Activated CD4-positive, alpha-beta T cell treated with anti-CD3 and anti-CD28 coated beads, Interleukin-2, amount 10 ng/mL, durations not matched to agents 24 days and 14 days (primary cell): ENCODE measurements at regions not wholly inside any gene's neighbourhood (a gene's known extent, or its start where the extent isn't known, plus 50 kb on each side); places are given as distances from the start of the nearest gene placed in this dataset.
A peak's percentile ranks its signal among the peaks of the same experiment; 100 is the strongest.
"Not testable (repeated sequence)": the region's sequence is repeated elsewhere in the genome, so short reads cannot be mapped to it uniquely, and the experiment has no call there.

Experiments used
- DNase-seq: peaks from one replicate; pipeline ENCODE4 v3.0.0; 2022
- H3K27ac Mint-ChIP-seq: one replicate; pipeline ENCODE4 v1.8.0; 2022; ENCODE audit warnings: mild to moderate bottlenecking, mixed read lengths
- H3K27me3 Mint-ChIP-seq: one replicate; pipeline ENCODE4 v1.8.0; 2022; ENCODE audit warnings: mixed read lengths
- H3K36me3 Mint-ChIP-seq: one replicate; pipeline ENCODE4 v1.8.0; 2022; ENCODE audit warnings: low read depth, mild to moderate bottlenecking, mixed read lengths
- H3K4me1 Mint-ChIP-seq: one replicate; pipeline ENCODE4 v1.8.0; 2021; ENCODE audit warnings: mixed read lengths
- H3K4me3 Mint-ChIP-seq: one replicate; pipeline ENCODE4 v1.8.0; 2022; ENCODE audit warnings: mild to moderate bottlenecking, moderate library complexity, mixed read lengths
- H3K9me3 Mint-ChIP-seq: one replicate; pipeline ENCODE4 v1.8.0; 2021; ENCODE audit warnings: mixed read lengths
- intact Hi-C: fragments of 100-400 bp; cut with micrococcal nuclease; formaldehyde crosslinking; loops from one replicate; pipeline ENCODE4 v1.15.1; 2023

GRCh38 chr3:87797872-87798566, 260.8 kb downstream of the CGGBP1 start:
- H3K4me3 Mint-ChIP-seq: no peak overlapping the region
- H3K27ac Mint-ChIP-seq: no peak overlapping the region
- no peaks in the 10 kb centered on the region for H3K36me3 Mint-ChIP-seq
- DNase-seq: no peak
- H3K4me1 Mint-ChIP-seq: peaks cover 13% of the 10 kb centered on the region
- peaks cover 5% of the 10 kb centered on the region for H3K9me3 Mint-ChIP-seq
- intact Hi-C loops: no loop called here
- H3K27me3 Mint-ChIP-seq: peaks cover 47% of the 10 kb centered on the region

GRCh38 chr3:87796843-87797185, 262.0 kb downstream of the CGGBP1 start:
- intact Hi-C loops: no loop called here
- peaks cover 55% of the 10 kb centered on the region for H3K27me3 Mint-ChIP-seq
- H3K9me3 Mint-ChIP-seq: peaks cover 5% of the 10 kb centered on the region
- peaks cover 20% of the 10 kb centered on the region for H3K4me1 Mint-ChIP-seq
- no peaks in the 10 kb centered on the region for H3K36me3 Mint-ChIP-seq
- H3K4me3 Mint-ChIP-seq: no peak overlapping the region
- DNase-seq: no peak
- H3K27ac Mint-ChIP-seq: no peak overlapping the region

DNA sequence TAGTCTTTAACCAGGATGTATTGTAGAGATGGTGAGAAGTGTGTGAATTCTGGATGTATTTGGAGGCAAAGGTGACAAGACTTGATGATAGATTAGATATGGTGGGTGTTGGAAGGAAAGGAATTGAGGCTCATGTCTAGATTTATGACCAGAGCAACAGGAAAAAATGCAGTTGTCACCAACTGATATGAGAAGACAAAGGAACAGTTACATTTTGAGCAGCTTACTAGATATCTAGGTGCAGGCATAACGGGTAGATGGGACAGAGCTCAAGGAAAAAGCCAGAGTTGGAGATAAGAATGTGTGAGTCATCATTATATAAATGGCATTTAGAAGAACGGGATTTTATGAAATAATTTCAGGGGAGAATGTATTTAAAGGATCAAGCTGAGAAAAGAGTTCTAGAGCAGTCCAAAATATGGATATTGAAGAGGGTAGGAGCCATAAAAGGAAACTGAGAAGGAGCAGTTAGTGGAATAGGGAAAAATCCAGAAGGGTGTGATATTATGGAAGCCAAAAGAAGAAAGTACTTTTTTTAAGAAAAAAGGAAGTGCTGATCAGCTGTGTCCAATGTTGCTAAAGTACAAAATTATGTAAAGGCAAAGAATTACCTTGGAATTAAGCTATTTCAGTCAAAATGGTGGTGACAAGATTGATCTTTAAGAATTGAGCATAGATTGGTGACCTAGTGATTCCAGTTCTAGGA, 262.5 kb downstream of the CGGBP1 start:
- no peaks in the 10 kb centered on the region for H3K36me3 Mint-ChIP-seq
- H3K27me3 Mint-ChIP-seq: peaks cover 59% of the 10 kb centered on the region
- intact Hi-C loops: no loop called here
- peak overlapping the region; percentile 6 for H3K4me3 Mint-ChIP-seq
- no peak overlapping the region for H3K27ac Mint-ChIP-seq
- peaks cover 5% of the 10 kb centered on the region for H3K9me3 Mint-ChIP-seq
- peaks cover 20% of the 10 kb centered on the region for H3K4me1 Mint-ChIP-seq
- no peak for DNase-seq

DNA sequence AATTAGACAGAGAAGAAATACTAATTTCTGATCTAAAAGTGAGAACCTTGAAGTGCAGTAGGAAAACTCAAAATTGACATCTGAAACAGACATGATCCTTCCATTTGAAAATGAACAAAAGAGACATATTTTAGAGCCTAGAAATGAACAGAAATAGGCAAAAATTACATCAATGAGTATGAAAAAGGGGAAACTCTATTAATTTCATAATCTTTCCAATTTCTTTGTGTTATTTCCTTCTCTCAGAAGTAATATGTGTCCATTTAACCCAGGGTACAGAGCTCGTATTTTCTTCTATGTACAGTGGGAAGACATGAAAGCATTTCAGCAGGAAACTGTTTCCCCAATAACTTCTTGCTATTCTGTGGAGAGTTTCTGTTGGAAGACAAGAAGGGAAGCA, 263.1 kb downstream of the CGGBP1 start:
- no peak for DNase-seq
- Mint-ChIP-seq H3K4me3 (no peak overlapping the region), H3K4me1 (peaks cover 20% of the 10 kb centered on the region), H3K9me3 (peaks cover 5% of the 10 kb centered on the region), H3K27me3 (peaks cover 62% of the 10 kb centered on the region), H3K36me3 (no peaks in the 10 kb centered on the region), H3K27ac (no peak overlapping the region)
- intact Hi-C loops: no loop called here

DNA sequence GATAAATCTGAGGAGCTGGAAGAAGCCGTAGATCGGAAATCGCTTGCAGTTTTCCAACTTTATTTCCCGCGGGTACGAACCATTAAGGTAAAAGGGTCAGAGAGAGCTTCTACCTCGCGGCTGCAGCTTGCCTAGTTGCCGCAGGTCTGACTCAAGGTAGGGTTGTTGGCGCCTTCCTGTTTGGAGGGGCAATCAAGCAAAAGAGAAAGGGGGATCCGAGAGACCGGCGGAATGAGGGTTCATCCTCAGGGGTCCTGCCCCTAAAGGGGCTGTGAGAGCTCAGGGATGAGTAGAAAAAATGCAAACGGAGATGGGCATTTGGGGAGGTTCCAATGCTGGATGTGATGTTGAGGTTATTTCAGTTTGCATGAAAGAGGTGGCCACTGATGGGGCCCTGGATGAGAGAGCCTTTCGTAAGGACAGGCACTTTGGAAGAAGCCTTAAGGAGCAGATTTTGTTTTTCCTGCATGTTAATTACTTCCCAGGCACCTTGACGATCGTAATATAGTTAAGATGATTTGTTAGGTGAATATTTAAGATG, 265.4 kb downstream of the CGGBP1 start:
- Mint-ChIP-seq H3K36me3 (no peaks in the 10 kb centered on the region), H3K27me3 (peaks cover 74% of the 10 kb centered on the region), H3K4me3 (peak overlapping the region; percentile 65), H3K27ac (no peak overlapping the region), H3K9me3 (peaks cover 5% of the 10 kb centered on the region), H3K4me1 (peaks cover 20% of the 10 kb centered on the region)
- no peak for DNase-seq
- intact Hi-C loops: loop anchor here (5.0 kb wide), 1 partner anchor 209 kb away; no protein-coding TSS in a partner anchor

GRCh38 chr3:87792534-87793336, 266.1 kb downstream of the CGGBP1 start, which contains the start of gene HTR1F:
TSS of gene HTR1F (plus strand) at chr3:87792706.
- Mint-ChIP-seq H3K27ac (no peak within 1 kb of the TSS), H3K4me3 (peak within 1 kb of the TSS; percentile 76), H3K27me3 (peaks cover 69% of the 10 kb centered on the region), H3K9me3 (peaks cover 5% of the 10 kb centered on the region), H3K4me1 (peaks cover 20% of the 10 kb centered on the region), H3K36me3 (no peaks in the 10 kb centered on the region)
- peak; percentile 59 for DNase-seq
- intact Hi-C loops: loop anchor here (5.0 kb wide), 1 partner anchor 210 kb away; no protein-coding TSS in a partner anchor

GRCh38 chr3:87792198-87792533, 266.6 kb downstream of the CGGBP1 start:
- H3K4me3 Mint-ChIP-seq: peak overlapping the region; percentile 76
- H3K36me3 Mint-ChIP-seq: no peaks in the 10 kb centered on the region
- peaks cover 67% of the 10 kb centered on the region for H3K27me3 Mint-ChIP-seq
- peaks cover 5% of the 10 kb centered on the region for H3K9me3 Mint-ChIP-seq
- peaks cover 20% of the 10 kb centered on the region for H3K4me1 Mint-ChIP-seq
- intact Hi-C loops: loop anchor here (5.0 kb wide), 1 partner anchor 210 kb away; no protein-coding TSS in a partner anchor
- DNase-seq: no peak
- H3K27ac Mint-ChIP-seq: no peak overlapping the region

- intact Hi-C loops: loop anchor here (5.0 kb wide), 1 partner anchor 211 kb away; no protein-coding TSS in a partner anchor
- Mint-ChIP-seq H3K4me1 (peaks cover 17% of the 10 kb centered on the region), H3K27ac (no peak overlapping the region), H3K4me3 (no peak overlapping the region), H3K9me3 (peaks cover 5% of the 10 kb centered on the region), H3K27me3 (peaks cover 67% of the 10 kb centered on the region), H3K36me3 (no peaks in the 10 kb centered on the region)
- DNase-seq: no peak
Measured at GRCh38 chr3:87791248-87792027, 267.4 kb downstream of the CGGBP1 start.

- H3K36me3 Mint-ChIP-seq, intact Hi-C loops, DNase-seq, H3K4me3 Mint-ChIP-seq, H3K27ac Mint-ChIP-seq, H3K9me3 Mint-ChIP-seq: not testable (repeated sequence)
- Mint-ChIP-seq H3K27me3 (peaks cover 46% of the 10 kb centered on the region), H3K4me1 (peaks cover 11% of the 10 kb centered on the region)
Measured at GRCh38 chr3:87789049-87789448, 269.8 kb downstream of the CGGBP1 start.

DNA sequence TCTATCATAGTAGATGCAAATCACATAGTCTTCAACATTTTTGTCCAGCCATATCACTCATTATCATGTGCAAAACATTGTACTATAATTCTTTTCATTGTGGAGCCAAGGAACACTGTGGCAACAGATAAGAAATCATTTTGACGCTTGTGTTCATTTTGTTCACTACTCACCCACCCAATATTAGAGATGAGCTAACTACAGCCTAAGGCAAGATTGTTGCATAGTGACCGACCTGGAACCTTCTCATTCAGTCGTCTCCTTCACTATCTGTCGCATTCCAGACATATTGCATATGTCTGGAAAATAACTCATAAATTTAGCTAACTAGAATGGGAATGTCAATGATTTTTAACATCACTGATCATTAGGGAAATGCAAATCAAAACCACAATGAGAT, 270.3 kb downstream of the CGGBP1 start:
- intact Hi-C loops: no loop called here
- peaks cover 42% of the 10 kb centered on the region for H3K27me3 Mint-ChIP-seq
- no peaks in the 10 kb centered on the region for H3K9me3 Mint-ChIP-seq
- H3K27ac Mint-ChIP-seq: no peak overlapping the region
- DNase-seq: no peak
- no peak overlapping the region for H3K4me3 Mint-ChIP-seq
- peaks cover 11% of the 10 kb centered on the region for H3K4me1 Mint-ChIP-seq
- no peaks in the 10 kb centered on the region for H3K36me3 Mint-ChIP-seq

DNA sequence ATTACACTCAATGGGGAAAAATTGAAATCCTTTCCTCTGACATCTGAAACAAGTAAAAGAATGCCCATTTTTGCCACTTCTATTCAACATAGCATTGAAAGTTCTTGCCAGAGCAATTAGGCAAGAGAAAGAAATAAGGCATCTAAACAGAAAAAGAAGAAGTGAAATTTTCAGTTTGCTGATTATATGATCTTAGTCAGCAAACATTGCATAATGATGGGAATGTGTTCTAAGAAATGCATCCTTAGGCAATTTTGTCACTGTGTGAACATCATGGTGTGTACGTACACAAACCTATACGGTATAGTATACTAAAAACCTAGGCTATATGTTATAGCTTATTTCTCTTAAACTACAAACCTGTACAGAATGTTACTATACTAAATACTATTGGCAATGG, 278.0 kb downstream of the CGGBP1 start:
- no peak overlapping the region for H3K4me3 Mint-ChIP-seq
- H3K9me3 Mint-ChIP-seq: no peaks in the 10 kb centered on the region
- H3K27ac Mint-ChIP-seq: no peak overlapping the region
- peaks cover 2% of the 10 kb centered on the region for H3K27me3 Mint-ChIP-seq
- no peak for DNase-seq
- intact Hi-C loops: no loop called here
- H3K36me3 Mint-ChIP-seq: no peaks in the 10 kb centered on the region
- H3K4me1 Mint-ChIP-seq: no peaks in the 10 kb centered on the region

DNA sequence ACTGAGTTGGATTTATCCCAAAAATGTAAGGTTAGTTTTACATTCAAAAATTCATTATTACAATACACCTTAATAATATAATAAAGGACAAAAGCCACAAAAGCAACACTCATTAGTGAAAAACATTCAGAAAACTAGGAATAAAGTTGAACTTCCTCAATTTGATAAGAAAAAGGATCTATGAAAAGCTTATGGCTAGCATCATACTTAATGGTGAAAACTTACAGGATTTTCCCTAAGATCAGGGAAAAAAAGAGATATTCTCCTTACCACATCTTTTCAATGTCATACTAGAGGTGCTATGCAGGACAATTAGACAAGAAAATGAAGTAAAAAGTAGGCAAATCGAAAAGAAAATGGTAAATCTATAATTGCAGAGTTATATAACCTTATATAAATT, 279.9 kb downstream of the CGGBP1 start:
- peaks cover 4% of the 10 kb centered on the region for H3K27me3 Mint-ChIP-seq
- DNase-seq: no peak
- H3K4me1 Mint-ChIP-seq: no peaks in the 10 kb centered on the region
- no peak overlapping the region for H3K27ac Mint-ChIP-seq
- H3K4me3 Mint-ChIP-seq: no peak overlapping the region
- H3K9me3 Mint-ChIP-seq: no peaks in the 10 kb centered on the region
- intact Hi-C loops: loop anchor here (10.0 kb wide), 1 partner anchor 484 kb away; no protein-coding TSS in a partner anchor
- no peaks in the 10 kb centered on the region for H3K36me3 Mint-ChIP-seq
